ENCODE measurements at regions not wholly inside any gene's neighbourhood (a gene's known extent, or its start where the extent isn't known, plus 50 kb on each side); places are given as distances from the start of the nearest gene placed in this dataset.

GRCh38 chr9:7451062-7451461 is 348.5 kb downstream of the DMAC1 start:
- Histone ChIP-seq H3K79me2 (ENCODE audit: control insufficient read depth, insufficient read depth, low read length, poor library complexity) (no peaks in the 10 kb centered on the region), H3K4me3 (ENCODE audit: low read depth, low read length) (no peak overlapping the region), H4K12ac (ENCODE audit: low read depth, low read length) (no peak overlapping the region), H3K36me3 (ENCODE audit: control insufficient read depth in 1 of 2, insufficient read depth in 2 of 2, low read length in 2 of 2) (no peaks in the 10 kb centered on the region), H3K79me1 (ENCODE audit: low read length) (no peaks in the 10 kb centered on the region), H3K4me2 (ENCODE audit: low read length) (no peak overlapping the region), H3K4ac (ENCODE audit: low read depth, low read length) (no peak overlapping the region), H2BK5ac (ENCODE audit: low read depth, low read length, poor library complexity) (no peak overlapping the region), H2BK12ac (ENCODE audit: low read length) (no peak overlapping the region), H3K27me3 (ENCODE audit: insufficient read depth, low read length) (no peaks in the 10 kb centered on the region), H2AK5ac (ENCODE audit: low read length) (no peak overlapping the region), H4K8ac (ENCODE audit: low read depth, low read length) (no peak overlapping the region), H3K4me1 (ENCODE audit: control insufficient read depth in 1 of 2, insufficient read depth in 2 of 2, low read length in 2 of 2) (no peaks in the 10 kb centered on the region), H2BK120ac (ENCODE audit: insufficient read depth, low read length, poor library complexity) (no peak overlapping the region), H2AFZ (ENCODE audit: insufficient read depth, low read length, poor library complexity) (no peak overlapping the region), H3K9me3 (ENCODE audit: insufficient read depth, low read depth, low read length) (no peaks in the 10 kb centered on the region), H3K14ac (ENCODE audit: low read length) (no peak overlapping the region), H3K18ac (ENCODE audit: low read length) (no peak overlapping the region), H3K9ac (ENCODE audit: low read length) (no peak overlapping the region), H3K23ac (ENCODE audit: low read length) (no peak overlapping the region), H4K91ac (ENCODE audit: low read depth, low read length) (no peak overlapping the region), H3K27ac (ENCODE audit: low read depth, low read length) (no peak overlapping the region)
- no CpG with 5 or more reads among the region's 3 CpGs for WGBS (ENCODE audit: extremely low coverage, insufficient coverage, insufficient read length)
- no peak for DNase-seq

DNA sequence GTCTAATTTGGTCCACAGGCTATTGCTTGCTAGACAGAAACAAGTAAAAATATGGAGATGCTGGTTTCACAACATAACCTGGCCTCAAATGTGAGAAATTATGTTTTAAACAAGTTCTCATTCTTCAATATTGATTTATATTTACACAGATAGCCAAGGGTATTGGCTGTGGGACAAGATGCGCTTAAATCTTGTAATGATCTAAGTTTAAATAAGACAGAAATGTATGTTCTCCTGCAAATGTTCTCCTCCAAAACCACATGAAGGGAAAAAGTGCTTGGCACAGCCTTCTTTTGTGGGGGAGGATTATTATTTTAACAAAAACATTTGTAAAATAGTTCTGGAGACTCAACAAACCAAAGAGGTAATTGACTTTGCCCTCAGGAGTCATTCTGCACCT is 356.0 kb downstream of the DMAC1 start:
- H3K23ac ChIP-seq (ENCODE audit: low read length): no peak overlapping the region
- H3K18ac ChIP-seq (ENCODE audit: low read length): no peak overlapping the region
- no peaks in the 10 kb centered on the region for H3K79me1 ChIP-seq (ENCODE audit: low read length)
- no peak overlapping the region for H4K12ac ChIP-seq (ENCODE audit: low read depth, low read length)
- H3K14ac ChIP-seq (ENCODE audit: low read length): no peak overlapping the region
- H3K4me1 ChIP-seq (ENCODE audit: control insufficient read depth in 1 of 2, insufficient read depth in 2 of 2, low read length in 2 of 2): no peaks in the 10 kb centered on the region
- H2BK5ac ChIP-seq (ENCODE audit: low read depth, low read length, poor library complexity): no peak overlapping the region
- H4K8ac ChIP-seq (ENCODE audit: low read depth, low read length): no peak overlapping the region
- DNase-seq: no peak
- no peak overlapping the region for H2AFZ ChIP-seq (ENCODE audit: insufficient read depth, low read length, poor library complexity)
- no peak overlapping the region for H3K4ac ChIP-seq (ENCODE audit: low read depth, low read length)
- no peak overlapping the region for H2AK5ac ChIP-seq (ENCODE audit: low read length)
- H3K27ac ChIP-seq (ENCODE audit: low read depth, low read length): no peak overlapping the region
- H3K79me2 ChIP-seq (ENCODE audit: control insufficient read depth, insufficient read depth, low read length, poor library complexity): no peaks in the 10 kb centered on the region
- H3K4me2 ChIP-seq (ENCODE audit: low read length): no peak overlapping the region
- no peak overlapping the region for H2BK12ac ChIP-seq (ENCODE audit: low read length)
- no peak overlapping the region for H4K91ac ChIP-seq (ENCODE audit: low read depth, low read length)
- no peaks in the 10 kb centered on the region for H3K9me3 ChIP-seq (ENCODE audit: insufficient read depth, low read depth, low read length)
- H2BK120ac ChIP-seq (ENCODE audit: insufficient read depth, low read length, poor library complexity): no peak overlapping the region
- no peaks in the 10 kb centered on the region for H3K36me3 ChIP-seq (ENCODE audit: control insufficient read depth in 1 of 2, insufficient read depth in 2 of 2, low read length in 2 of 2)
- H3K27me3 ChIP-seq (ENCODE audit: insufficient read depth, low read length): no peaks in the 10 kb centered on the region
- no peak overlapping the region for H3K9ac ChIP-seq (ENCODE audit: low read length)
- no peak overlapping the region for H3K4me3 ChIP-seq (ENCODE audit: low read depth, low read length)
- no CpG with 5 or more reads among the region's 1 CpG for WGBS (ENCODE audit: extremely low coverage, insufficient coverage, insufficient read length)

GRCh38 chr9:7439355-7439995 is 360.1 kb downstream of the DMAC1 start:
- H2BK120ac ChIP-seq (ENCODE audit: insufficient read depth, low read length, poor library complexity): no peak overlapping the region
- H3K79me2 ChIP-seq (ENCODE audit: control insufficient read depth, insufficient read depth, low read length, poor library complexity): no peaks in the 10 kb centered on the region
- no peak overlapping the region for H4K91ac ChIP-seq (ENCODE audit: low read depth, low read length)
- H2AK5ac ChIP-seq (ENCODE audit: low read length): no peak overlapping the region
- H3K18ac ChIP-seq (ENCODE audit: low read length): no peak overlapping the region
- no peak overlapping the region for H2BK5ac ChIP-seq (ENCODE audit: low read depth, low read length, poor library complexity)
- H2AFZ ChIP-seq (ENCODE audit: insufficient read depth, low read length, poor library complexity): no peak overlapping the region
- H3K9me3 ChIP-seq (ENCODE audit: insufficient read depth, low read depth, low read length): no peaks in the 10 kb centered on the region
- no peaks in the 10 kb centered on the region for H3K79me1 ChIP-seq (ENCODE audit: low read length)
- no peak overlapping the region for H3K14ac ChIP-seq (ENCODE audit: low read length)
- no peak overlapping the region for H3K4me3 ChIP-seq (ENCODE audit: low read depth, low read length)
- no peaks in the 10 kb centered on the region for H3K4me1 ChIP-seq (ENCODE audit: control insufficient read depth in 1 of 2, insufficient read depth in 2 of 2, low read length in 2 of 2)
- H4K12ac ChIP-seq (ENCODE audit: low read depth, low read length): no peak overlapping the region
- no peak overlapping the region for H4K8ac ChIP-seq (ENCODE audit: low read depth, low read length)
- H3K23ac ChIP-seq (ENCODE audit: low read length): no peak overlapping the region
- no peak overlapping the region for H3K27ac ChIP-seq (ENCODE audit: low read depth, low read length)
- no peak overlapping the region for H3K4me2 ChIP-seq (ENCODE audit: low read length)
- H2BK12ac ChIP-seq (ENCODE audit: low read length): no peak overlapping the region
- no peaks in the 10 kb centered on the region for H3K36me3 ChIP-seq (ENCODE audit: control insufficient read depth in 1 of 2, insufficient read depth in 2 of 2, low read length in 2 of 2)
- no peak overlapping the region for H3K4ac ChIP-seq (ENCODE audit: low read depth, low read length)
- no peaks in the 10 kb centered on the region for H3K27me3 ChIP-seq (ENCODE audit: insufficient read depth, low read length)
- no peak overlapping the region for H3K9ac ChIP-seq (ENCODE audit: low read length)
- no peak for DNase-seq

GRCh38 chr9:7436754-7437153 is 362.8 kb downstream of the DMAC1 start:
- Histone ChIP-seq H3K4me3 (ENCODE audit: low read depth, low read length) (no peak overlapping the region), H3K14ac (ENCODE audit: low read length) (no peak overlapping the region), H2BK5ac (ENCODE audit: low read depth, low read length, poor library complexity) (no peak overlapping the region), H3K4ac (ENCODE audit: low read depth, low read length) (no peak overlapping the region), H4K12ac (ENCODE audit: low read depth, low read length) (no peak overlapping the region), H3K36me3 (ENCODE audit: control insufficient read depth in 1 of 2, insufficient read depth in 2 of 2, low read length in 2 of 2) (no peaks in the 10 kb centered on the region), H3K79me1 (ENCODE audit: low read length) (no peaks in the 10 kb centered on the region), H3K79me2 (ENCODE audit: control insufficient read depth, insufficient read depth, low read length, poor library complexity) (no peaks in the 10 kb centered on the region), H3K27ac (ENCODE audit: low read depth, low read length) (no peak overlapping the region), H2AFZ (ENCODE audit: insufficient read depth, low read length, poor library complexity) (no peak overlapping the region), H3K4me1 (ENCODE audit: control insufficient read depth in 1 of 2, insufficient read depth in 2 of 2, low read length in 2 of 2) (no peaks in the 10 kb centered on the region), H3K27me3 (ENCODE audit: insufficient read depth, low read length) (no peaks in the 10 kb centered on the region), H3K23ac (ENCODE audit: low read length) (no peak overlapping the region), H4K91ac (ENCODE audit: low read depth, low read length) (no peak overlapping the region), H2AK5ac (ENCODE audit: low read length) (no peak overlapping the region), H4K8ac (ENCODE audit: low read depth, low read length) (no peak overlapping the region), H2BK12ac (ENCODE audit: low read length) (no peak overlapping the region), H3K9ac (ENCODE audit: low read length) (no peak overlapping the region), H3K18ac (ENCODE audit: low read length) (no peak overlapping the region), H3K4me2 (ENCODE audit: low read length) (no peak overlapping the region), H3K9me3 (ENCODE audit: insufficient read depth, low read depth, low read length) (no peaks in the 10 kb centered on the region), H2BK120ac (ENCODE audit: insufficient read depth, low read length, poor library complexity) (no peak overlapping the region)
- WGBS (ENCODE audit: extremely low coverage, insufficient coverage, insufficient read length): no CpG with 5 or more reads among the region's 2 CpGs
- no peak for DNase-seq

All from trophoblast cell (in vitro differentiated cells and primary cell).